Glomerular endothelial cell (primary cell): ENCODE measurements at regions not wholly inside any gene's neighbourhood (a gene's known extent, or its start where the extent isn't known, plus 50 kb on each side); places are given as distances from the start of the nearest gene placed in this dataset.

Experiments
- DNase-seq: peaks from one replicate; pipeline ENCODE4 v3.0.0-alpha.2; 2011; ENCODE audit warnings: low read depth, low spot score; ENCODE audit errors: extremely low read depth

DNA sequence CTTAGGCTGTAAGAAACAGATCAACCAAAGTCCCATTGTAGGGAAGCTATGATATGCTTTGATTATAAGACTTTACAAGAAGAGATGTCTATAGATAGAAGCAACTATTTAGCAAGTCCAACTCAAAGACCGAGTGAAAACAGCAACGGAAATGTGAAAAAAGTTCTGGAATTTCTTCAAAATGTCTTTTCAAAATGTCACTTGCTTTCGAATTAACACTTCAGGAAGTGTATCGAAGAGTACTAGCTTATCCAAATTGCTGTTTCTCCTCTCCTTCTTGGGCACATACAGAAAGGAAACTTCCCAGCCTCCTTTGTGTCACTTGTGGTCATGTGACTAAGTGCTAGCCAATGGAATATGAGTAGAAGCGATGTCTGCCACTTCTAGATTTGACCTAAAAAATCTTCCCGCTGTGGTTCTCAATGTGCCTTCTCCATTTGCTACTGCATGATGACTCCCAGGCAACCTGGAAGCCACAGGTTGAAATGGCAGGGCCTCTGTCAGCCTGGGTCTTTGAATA lies 89.9 kb downstream of the TSEN15 start:
- no peak for DNase-seq

DNA sequence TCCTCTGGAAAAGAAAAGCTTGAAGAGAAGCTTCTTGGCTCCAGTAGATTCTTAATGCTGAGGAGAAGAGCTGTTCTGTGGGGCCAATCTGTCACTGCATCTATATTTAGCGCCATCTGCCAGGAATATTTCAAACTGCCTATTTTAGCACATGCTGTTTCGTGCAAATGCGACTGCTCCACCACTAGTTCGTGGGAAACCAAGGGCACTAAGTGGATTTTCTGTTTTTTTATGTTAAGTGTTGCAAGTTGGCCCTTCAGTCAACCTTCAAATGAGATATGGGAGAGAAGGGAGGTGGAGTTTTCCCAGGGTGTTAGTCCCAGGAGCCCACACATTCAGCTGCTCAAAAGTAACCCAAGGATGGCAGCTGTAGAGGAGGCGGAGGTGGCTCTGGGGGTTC lies 91.9 kb downstream of the TSEN15 start:
- no peak for DNase-seq

DNA sequence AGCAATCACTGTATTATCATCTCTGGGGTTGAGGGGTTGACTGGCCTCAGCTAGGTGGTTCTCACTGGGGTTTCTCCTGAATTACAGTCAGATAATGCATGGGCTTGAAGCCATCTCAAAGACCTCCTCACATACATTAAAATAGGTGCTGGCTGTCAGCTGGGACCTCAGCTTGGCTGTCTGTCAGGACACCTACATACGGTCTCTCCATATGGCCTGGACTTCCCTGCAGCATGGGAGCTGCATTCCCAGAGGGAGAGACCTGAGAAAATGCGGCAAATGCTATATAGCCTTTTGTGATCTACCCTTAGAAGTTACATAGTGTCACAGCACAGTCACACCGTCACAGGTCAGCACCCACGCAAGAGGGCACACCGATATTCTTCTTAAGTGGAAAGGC lies 93.6 kb downstream of the TSEN15 start:
- no peak for DNase-seq

DNA sequence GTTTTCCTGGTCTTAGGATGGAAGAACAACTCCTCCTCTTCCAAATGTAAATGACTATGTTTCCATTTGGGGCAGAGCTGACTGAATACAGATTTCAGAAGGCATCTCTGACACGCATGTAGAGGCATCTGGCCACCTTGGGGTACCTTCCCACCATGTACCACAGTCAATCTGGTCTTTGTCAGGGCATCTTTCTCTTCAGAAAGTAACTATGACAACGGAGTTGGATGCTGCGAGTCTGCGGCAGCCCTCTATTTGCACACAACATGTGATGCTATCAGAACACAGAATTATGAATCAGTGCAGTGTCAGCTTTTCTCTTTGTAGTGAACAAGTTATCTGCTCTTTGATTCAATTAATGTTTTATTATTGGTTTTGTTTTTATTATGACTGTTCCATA lies 94.7 kb downstream of the TSEN15 start:
- DNase-seq: no peak

DNA sequence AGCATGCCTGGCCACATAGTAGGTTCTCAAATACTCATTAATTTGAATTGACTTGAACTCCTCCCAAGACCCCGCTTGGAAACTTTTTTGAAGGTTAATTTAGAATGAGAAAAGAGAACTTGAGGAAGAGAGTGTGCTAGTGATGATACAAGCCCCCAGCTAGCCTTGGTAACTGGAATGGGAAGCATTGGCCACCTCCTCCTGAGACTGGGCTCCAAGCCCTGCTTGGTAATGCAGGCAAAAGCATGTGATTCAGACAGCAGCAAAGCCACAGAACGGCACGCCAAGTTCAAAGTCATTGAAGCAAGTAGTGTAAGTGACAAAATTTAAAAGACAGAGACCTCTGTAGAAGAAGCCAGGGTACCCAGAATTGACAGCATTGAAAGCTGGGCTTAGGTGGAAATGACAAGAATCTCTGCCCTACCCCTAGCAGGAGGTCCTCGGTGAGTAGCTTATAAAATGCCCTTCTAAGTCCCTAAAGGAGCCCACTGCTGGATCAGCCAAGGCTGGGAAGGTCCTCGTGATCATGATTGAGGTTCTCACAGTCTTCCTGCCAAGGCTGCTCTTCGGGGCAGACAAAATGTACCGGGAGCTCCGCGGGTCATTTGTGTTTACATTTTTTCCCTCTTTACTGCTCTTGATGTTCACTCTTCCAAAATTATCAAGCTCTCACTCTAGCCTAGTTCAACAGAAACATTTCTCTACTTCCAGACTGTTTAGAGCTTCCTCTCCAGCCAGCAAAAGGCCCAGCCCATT lies 99.4 kb downstream of the TSEN15 start:
- DNase-seq: no peak

DNA sequence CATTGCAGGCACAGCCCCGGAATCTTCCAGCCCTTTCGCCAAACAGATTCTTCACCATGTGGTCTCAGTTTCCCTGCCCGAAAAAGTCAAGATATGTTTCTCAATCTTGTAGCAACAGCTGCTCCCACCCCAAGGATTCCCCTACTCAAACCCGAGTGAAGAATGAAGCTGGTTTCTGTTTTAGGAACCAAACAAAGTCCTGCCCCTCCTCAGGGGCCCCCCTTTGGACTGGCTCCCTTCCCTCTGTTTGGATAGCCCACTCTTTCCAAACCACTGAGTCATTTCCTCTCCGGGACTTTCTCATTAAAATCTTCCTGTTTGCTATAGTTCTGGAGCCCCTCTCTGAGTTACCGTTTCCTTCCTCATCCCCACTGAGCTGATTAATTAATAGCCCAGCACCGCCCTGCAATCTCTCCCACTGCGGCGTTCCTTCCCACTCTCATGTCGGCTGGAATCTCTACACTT lies 100.9 kb downstream of the TSEN15 start:
- DNase-seq: peak; percentile 55

DNA sequence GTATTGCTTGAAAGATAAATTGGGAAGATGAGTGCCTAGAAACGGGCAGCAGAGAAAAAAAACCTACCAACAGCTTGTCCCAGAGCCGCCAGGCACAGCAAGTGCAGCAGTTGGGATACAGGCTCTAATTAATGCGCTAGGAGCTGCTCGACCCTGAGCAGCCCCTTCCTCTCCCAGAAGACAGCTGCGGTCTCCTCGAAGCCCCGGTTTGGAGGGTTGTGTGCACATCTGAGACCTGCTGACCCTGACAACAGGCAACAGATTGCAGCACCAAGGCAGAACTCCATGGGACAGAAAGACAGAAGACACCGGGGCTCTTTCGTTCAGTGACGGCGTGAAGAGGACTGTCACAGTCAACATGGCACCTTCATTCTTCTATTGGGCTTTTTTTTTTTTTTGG lies 101.4 kb downstream of the TSEN15 start:
- no peak for DNase-seq

DNA sequence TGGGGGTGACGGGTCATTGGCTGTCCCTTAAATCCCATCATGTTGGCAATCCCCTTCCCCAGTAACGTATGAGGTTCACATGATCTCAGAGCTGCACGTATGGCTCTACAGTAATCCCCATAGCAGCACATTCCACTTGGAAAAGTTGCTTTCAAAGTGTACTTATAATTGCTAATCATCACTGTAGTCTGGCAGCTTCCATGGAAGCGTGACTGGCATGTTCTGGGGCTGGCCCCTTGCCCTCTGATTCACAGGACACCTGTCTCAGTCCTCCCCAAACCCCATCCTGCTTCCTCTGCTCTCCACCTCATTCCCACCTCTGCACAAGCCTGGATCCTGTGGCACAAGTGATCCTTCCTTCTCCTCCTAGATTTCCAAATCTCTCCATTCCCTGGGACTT lies 102.2 kb downstream of the TSEN15 start:
- no peak for DNase-seq

DNA sequence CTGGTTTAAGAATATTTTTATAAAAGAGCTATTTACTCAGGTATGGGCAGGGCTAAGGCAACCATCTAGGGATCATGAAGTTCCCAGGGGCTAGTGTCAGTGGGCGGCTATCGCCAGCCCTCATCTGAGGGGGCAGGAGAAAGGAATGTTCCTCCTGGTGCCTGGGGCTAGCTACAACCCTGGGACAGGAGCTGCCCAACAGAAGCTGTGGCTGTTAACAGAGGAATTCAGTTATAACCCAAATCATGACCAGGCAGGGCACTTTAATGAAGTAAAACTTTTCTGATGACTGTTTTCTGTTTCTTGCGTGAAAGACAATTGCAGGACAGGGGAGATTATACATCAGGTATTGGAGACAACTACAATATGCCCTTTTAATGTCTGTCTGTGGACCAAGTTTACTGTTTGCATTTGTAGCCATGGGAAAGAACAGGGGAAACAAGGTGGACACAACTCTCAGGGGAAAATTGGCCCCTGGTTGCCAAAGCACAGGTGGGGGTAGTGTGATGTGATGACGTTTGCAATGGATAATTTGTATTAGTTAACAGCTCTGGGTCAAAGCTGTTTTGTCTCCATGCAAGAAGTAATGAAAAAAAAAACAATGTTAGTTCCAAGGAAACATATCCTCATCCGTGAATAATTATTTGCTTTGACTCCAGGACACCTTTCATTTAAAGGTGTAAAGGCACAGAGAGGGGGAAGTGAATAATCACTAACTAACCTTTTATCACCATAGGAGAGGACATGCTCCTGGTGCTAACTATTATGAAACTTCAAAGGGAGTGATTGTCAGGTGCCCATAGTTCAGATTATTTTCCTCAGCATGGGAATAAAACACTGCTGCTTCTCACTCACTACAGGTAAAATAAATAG lies 105.2 kb downstream of the TSEN15 start:
- DNase-seq: no peak

DNA sequence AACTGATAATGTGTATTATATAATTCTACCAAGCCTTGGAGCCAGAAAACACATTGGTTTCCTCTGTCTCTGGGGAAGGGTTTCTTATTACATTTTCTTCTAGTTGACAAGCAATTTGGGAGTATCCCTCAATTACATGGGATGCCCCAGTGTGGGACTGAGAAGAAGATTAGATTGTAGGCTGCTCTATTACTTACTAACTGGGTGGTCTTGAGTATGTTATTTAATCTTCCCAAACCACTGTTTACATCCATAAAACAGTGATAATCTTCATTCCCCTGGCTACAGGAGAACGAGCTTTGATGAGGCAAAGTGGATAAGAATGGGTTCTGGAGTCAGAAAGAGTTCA lies 105.8 kb downstream of the TSEN15 start:
- DNase-seq: no peak

DNA sequence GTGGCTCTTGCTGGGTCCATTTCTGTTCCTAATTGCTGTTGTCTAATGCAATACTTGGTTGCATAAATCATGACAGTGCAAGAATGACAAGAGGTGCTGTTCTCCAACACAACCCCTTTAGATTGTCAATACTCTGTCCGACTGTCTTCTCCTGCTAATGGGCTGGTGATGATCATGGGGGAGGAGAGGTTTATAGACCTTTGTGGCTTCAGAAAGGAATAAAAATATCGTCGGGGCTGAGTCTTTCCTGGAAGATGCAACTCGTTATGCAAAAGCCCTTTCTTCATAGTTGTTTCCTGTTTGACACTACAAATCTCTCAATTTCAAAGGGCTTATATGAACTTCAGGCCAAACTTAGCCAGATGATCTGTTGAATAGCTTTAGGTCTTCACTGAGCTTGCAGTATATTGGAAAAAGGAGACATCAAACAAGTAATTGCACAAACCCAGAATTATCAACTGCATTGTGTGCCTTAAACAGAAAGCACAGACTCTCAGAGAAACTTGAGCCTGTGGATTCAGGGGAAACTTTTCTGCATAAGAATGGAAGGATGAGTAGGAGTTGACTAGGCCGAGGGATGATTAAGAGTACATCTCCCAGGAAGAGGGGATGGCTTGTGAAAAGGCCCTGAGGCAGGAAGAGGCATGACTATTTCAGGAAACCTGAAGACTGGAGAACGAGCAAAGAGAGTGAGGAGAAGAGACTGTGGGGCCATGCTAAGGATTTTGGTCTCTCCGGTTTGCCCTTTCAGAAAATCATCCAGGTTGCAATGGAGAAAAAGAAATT lies 107.6 kb downstream of the TSEN15 start:
- no peak for DNase-seq

DNA sequence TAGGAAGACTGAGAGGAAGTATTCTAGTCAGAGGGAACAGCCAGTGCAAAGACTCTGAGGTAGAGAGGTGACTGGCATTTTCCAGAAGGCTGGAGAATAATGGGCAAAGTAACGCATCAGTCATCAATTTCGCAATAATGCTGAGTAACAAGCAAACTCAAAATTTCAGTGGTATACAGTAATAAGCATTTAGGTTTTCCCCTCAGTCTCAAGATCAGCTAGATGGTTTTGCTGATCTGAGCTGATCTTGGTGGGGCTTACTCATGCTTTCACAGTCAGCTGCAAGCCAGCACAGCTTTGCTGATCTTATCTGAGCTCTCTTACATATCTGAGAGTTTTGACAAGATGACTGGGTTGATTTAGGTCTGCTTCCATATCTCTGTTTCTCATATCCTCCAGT lies 108.7 kb downstream of the TSEN15 start:
- DNase-seq: no peak

DNA sequence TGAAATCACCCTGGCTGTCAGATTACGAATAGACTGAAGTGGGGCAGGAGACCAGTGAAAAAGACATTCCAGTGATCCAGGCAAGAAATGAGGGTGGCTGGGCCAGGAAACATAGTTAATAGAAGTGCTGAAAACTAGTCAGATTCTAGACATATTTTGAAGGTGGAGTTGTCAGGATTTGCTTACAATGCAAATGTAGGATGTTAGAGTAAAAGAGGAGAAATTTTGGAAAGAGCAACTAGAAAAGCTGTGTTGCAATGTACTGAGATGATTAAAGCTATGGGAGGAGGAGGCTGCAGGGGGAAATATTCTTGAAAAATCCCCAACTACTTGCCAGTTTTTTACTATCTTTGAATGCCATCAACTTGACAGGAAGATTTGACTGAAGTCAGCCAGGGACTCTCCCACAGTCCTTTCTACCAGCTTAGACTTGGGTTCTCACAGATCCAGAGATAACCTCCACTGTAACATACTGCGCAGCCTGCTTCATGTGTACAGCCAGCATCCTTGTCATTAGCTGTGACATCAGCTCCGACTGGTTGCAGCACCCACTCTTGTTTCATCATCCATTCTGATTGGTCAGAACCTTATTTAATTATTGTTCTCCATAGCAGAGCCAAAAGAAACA lies 109.7 kb downstream of the TSEN15 start:
- no peak for DNase-seq

DNA sequence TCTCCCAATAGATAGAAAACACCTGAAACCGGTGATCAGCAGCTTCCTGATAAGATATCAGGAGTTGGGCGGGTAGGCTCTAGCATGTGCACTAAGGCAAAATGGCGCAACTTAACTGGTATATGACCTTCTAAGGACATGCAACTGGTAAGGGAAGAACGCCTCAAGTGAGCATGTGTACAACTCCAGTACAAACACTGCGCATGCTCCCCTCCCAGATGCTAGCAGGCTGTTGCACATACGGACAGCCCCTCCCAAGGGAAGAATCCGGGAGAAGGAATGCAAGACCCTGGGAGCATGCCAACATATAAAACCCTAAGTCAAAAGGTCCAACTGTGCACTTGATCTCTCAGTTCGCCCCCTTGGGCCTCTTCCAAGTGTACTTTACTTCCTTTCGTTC lies 110.8 kb downstream of the TSEN15 start:
- DNase-seq: no peak

DNA sequence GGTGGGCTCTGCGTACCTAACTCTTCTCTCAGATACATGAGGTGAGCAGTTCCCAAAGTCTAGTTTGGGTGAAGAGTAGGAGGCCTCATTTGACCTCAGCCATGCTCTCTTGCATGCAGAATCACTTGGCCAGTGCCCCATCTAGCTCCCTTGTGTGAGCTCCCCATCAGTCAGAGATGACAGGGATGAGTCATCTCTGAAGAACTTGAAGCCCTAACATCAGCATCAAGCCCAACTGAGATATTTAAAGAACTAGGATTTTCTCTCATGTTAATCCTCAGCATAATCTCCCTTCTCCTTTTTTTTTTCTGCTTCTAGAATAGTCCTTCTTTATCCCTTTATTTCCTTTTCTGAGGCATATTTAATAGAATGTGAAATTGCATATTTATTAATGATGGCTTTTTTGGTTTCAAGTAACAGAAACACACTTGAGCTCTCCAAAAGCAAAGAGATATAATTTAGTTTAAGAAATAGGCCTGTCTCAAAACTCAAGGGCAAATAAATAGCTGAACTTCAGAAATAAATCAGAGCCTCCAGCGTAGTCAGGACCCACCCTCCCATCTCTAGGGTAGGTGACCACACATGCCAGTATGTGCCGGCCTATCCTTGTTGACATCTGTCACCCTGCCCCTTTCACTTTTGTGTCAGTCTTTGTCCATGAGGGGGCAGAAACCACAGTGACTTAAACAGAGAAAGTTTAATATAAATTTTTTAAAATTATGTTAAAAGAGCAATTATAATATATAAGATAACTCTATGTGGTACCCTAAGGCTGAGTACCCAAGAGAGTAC lies 112.3 kb downstream of the TSEN15 start:
- no peak for DNase-seq

DNA sequence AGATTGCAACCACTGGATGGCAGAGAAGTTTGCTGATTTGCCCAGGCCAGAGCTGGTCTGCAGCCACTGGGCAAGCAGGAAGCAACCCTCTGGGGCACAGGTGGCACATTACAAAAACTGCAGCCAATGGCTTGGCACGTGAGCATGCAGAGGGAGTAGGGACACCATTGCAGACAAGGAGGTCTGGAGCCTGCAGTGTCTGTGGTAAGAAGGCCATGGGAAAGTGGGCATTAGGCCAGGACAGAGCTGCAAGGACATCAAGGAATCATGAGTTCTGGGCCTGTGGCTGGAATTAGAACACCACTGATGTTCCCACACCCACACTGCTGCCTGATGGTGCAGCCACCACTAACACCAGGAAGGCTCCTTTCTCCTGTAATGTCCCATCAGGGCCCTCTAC lies 113.0 kb downstream of the TSEN15 start:
- DNase-seq: no peak

DNA sequence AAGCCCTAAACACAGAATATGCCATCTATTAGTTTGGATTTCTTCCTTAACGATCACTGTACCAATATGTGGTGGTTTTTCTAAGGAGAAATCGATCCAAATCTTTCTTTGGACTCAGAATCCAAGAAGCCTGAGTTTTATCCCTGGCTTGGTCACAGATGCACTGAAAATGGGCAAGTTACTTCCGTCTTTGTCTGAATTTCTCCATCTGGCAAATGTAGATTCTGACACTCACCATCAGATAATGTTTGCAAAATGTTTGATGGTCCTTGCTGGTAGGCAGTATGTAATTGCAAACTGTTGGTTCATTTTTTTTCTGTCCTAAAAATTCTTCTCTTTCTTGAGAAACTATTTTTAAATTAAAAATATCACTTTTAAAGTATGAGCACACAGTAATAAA lies 115.0 kb downstream of the TSEN15 start:
- no peak for DNase-seq

DNA sequence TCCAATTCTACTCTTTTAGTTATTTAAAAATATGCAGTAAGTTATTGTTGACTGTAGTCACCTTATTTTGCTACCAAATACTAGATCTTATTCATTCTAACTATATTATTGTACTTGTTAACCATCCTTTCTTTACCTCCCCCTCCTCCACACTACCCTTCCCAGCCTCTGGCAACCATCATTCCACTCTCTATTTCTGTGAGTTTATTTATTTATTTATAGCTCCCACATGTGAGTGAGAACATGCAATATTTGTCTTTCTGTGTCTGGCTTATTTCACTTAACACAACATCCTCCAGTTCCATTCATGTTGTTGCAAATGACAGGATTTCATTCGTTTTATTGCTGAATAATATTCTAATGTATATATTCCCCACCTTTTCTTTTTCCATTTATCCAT lies 115.8 kb downstream of the TSEN15 start:
- no peak for DNase-seq

DNA sequence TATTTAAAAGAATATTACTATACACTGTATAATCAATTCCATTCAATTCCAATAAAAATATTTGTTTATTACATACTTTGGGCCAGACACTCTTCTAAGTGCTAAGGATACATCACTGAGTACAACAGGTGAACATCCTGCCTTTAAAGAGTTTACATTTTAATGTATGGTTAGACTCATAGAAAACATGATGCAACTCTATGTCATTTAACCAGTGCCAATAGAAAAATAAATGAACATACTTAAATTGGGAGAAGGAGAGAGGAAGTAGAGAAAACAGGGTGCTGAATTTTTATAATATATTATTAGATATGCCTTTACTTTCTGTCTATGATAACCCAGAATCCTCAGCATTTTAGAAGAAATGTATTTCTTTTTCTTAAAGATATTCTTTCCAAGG lies 119.2 kb downstream of the TSEN15 start:
- no peak for DNase-seq

DNA sequence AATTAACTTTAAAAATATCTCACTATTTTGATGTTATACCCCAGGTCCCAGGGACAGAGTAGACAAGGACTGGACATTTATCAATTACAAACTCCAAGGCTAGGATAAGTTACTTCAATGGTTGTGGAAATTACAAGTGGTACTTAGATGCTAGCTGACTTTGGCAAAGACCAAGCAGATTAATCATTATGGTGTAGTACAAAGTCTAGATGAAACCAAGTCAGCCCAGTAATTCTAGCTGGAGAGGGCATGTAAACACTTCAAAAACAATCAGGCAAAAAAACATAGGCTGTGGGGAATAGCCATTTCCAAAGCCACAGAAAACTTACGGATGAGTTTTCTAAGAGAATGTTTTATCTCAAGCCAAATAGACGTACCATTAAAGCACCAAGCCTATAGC lies 124.5 kb downstream of the TSEN15 start:
- no peak for DNase-seq
